GM21529 (cell line): ENCODE measurements at regions not wholly inside any gene's neighbourhood (a gene's known extent, or its start where the extent isn't known, plus 50 kb on each side); places are given as distances from the start of the nearest gene placed in this dataset.

ENCODE experiments used
- ATAC-seq: cut with Tn5 transposase; IDR thresholded peaks from one replicate; pipeline ENCODE4 v1.9.1; 2021; ENCODE audit not compliant: unreplicated experiment

DNA sequence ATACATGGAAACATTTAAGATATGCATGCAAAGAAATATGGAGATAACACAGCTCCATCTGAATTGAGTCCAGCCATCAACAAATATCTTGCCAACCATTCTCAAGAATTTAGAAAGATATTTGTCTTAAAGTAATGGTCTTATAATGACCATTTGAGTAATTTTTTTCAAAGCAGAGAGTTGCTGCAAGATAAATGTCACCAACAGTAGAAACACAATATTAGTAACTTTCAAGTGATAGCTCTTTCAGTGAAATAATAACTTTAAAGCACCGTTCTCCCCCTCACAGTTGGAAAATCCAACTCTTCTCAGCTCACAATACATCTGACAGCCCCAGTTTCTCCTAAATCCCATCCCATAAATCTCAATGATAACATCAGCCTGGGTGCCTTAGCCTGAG lies 481.0 kb upstream of the ADAMTS5 start:
- no peak for ATAC-seq

- no peak for ATAC-seq
Measured at GRCh38 chr21:27429710-27430341, 462.9 kb upstream of the ADAMTS5 start.

- no peak for ATAC-seq
Measured at GRCh38 chr21:27426196-27426595, 459.3 kb upstream of the ADAMTS5 start.

DNA sequence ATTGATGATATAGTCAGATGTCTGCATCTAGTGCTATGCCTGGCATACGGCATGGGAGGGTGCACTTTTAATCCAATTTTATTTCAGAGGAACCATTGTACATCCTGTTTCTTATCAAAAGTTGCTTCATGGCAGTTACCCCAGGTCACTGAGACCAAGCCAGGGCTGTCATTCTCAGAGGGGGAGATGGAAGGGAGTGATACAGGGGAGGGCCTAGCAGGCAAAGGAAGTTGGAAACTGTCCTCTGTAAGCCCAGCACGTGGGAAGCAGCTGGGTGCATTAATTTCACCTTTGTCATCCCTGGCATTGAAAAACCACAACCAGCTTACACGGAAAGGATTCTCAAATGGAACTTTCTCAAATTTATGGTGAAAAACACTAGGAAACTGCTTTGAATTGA lies 458.7 kb upstream of the ADAMTS5 start:
- no peak for ATAC-seq

GRCh38 chr21:27425172-27425571 lies 458.3 kb upstream of the ADAMTS5 start:
- ATAC-seq, result no peak

DNA sequence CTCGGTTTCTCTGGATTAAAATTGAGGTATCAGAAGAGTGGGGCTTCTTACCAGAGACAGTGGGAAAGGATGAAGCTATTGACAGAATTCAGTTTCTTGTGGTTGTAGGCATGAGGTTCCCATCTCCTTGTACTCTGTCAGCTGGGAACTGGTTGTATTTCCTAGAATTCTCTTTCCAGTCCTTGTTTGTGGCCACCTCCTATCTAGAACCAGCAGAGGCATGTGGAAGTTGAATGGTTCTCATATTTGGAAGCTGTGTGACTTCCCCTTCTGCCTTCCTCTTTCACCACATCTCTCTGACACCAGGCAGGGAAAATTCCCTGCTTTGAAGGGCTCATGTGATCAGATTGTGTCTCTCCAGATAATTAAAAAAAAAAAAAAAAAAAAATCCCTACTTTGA lies 457.7 kb upstream of the ADAMTS5 start:
- no peak for ATAC-seq

GRCh38 chr21:27423906-27424595 lies 457.2 kb upstream of the ADAMTS5 start:
- ATAC-seq, result no peak

DNA sequence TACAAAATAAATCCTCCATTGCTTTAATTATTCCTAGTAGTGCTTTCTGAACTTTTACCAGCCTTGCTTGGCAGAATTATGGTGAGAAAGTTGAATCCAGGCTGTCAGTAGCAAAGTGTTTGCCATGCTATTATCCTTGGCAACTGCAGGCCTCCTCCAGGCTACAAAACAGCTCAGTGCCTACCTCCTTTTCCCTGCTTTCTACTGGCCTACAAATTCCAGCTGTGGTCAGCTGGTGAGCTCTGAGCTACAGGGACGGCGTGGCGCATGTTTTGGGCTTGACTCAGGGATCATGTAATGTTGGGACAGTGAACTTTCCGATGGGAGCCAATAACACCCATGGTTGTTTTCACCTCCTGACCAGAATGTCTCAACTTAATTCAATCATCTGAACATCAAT lies 456.1 kb upstream of the ADAMTS5 start:
- ATAC-seq, result no peak

DNA sequence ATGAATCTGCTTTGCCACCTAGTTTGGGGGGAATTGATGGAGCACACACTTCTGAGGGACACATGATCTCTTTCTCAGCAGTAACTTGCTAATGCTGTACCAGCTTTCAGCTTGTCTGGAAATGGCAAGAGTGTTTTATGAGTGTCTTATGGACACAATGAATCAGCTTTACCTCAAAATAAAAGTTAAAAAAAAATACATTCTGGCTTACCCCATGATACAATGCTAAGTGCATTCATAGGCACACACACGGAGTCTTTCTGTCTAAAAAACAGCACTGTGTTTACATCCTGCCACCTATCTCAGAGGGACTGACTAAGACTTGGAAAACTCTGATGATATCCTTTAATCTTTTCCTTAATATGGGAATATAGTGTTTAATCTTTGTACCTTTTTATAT lies 455.5 kb upstream of the ADAMTS5 start:
- no peak for ATAC-seq

DNA sequence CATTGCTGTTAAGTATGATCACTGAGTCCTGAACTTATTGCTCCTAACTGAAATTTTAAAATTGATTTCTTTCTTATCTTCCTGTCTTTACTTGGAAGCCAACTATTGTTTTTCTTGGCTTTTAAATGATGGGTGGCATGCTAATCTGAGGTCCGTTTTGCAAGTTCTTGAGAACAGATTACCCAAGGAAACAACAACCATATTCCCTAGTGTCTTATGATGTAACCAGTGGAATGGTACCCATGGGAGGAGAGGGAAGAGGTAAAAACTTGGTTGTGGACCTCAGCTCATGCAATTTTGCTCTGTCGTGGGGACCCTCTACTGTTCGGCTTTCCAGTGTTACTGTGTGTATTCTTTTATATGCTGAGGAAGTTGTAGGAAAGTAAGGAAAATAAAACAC lies 454.8 kb upstream of the ADAMTS5 start:
- no peak for ATAC-seq

GRCh38 chr21:27419153-27419552 lies 452.3 kb upstream of the ADAMTS5 start:
- ATAC-seq, result no peak

- no peak for ATAC-seq
Measured at GRCh38 chr21:27418346-27418745, 451.5 kb upstream of the ADAMTS5 start.

DNA sequence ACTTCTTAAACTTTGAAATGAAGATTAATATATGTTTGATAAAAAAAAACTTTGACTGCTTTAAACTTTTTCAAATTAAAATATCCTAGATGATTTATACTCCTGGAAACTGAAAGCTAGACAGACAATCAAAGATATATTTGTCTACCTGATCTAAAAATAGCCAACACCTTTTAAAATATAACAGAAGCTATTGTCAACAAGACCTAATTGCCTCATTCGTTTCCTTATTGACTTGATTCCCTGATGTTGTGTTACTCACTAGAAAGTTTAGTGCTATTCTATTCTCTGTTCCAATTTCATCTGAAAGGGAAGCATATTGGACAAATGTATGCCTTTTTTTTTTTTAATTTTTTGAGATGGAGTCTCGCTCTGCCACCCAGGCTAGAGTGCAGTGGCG lies 445.6 kb upstream of the ADAMTS5 start:
- no peak for ATAC-seq

DNA sequence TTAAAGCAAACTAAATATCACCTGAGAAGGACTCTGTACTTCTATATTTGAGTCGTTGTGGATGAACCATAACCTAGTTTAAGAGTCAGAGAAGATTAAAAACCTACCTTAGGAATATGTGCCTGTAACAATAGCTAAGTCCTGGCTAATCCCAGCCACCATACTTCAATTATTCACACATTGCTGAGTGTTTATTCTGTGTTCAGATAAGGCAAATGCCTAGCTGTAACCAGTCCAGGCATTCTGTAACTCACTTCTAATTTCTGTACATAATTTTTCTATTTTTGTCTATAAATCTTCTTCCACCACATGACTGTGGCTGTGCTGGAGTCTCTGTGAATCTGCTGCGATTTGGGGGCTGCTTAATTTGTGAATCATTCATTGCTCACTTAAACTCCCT lies 441.9 kb upstream of the ADAMTS5 start:
- no peak for ATAC-seq

DNA sequence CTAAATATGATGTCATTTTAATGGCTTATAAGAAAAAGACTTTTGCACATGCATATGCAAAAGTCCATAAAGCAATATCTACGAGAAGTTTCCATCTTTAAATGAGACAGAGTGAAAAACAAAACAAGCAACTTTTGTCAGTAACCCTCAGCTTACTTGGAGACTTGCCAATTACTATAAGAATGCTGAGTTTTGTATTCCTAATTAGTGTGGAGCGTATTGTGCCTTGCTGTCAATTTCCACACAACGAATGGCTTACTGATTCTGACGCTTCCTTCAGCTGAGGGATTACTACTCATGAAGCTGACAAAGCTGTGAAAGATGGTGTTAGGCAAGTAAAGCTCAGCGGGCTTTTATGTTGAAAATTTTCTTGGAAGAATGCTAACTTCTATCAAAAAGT lies 440.4 kb upstream of the ADAMTS5 start:
- no peak for ATAC-seq

GRCh38 chr21:27406300-27407009 lies 439.6 kb upstream of the ADAMTS5 start:
- no peak for ATAC-seq

DNA sequence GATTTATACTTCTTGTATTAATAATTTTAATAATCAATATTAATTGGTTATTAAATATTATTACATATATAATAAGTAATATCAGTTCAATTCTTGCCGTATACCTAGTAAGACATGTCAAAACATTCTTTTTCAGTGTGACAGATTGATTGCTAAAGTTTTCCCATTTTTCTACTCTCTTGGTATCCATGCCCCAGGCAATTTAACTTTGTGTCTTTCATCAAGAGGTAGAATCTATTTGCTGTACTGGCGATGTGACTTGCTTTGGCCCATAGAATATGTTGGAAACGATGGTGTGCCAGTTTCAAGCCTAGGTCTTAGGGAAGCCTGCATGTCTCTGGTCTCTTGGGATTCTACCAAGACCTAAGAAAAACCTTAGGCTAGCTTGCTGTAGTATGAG lies 436.1 kb upstream of the ADAMTS5 start:
- no peak for ATAC-seq

DNA sequence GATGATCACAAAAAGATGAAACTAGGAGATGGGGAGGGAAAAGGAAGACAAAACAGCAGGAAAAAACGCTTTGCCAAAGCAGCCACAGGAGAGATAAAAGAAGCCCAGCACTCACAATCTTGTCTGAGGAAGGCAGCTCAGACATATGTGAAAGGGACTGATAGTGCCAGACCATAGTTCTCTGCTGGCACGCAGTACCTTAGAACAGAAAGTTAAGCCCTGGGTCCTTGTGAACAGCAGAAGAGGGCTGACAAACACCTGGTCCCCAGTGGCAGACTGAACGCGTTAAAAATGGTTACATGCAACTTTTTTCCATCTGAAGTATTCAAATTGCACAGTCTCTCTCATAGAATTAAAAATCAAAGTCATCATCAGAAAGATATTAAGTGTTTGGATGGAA lies 433.2 kb upstream of the ADAMTS5 start:
- no peak for ATAC-seq

DNA sequence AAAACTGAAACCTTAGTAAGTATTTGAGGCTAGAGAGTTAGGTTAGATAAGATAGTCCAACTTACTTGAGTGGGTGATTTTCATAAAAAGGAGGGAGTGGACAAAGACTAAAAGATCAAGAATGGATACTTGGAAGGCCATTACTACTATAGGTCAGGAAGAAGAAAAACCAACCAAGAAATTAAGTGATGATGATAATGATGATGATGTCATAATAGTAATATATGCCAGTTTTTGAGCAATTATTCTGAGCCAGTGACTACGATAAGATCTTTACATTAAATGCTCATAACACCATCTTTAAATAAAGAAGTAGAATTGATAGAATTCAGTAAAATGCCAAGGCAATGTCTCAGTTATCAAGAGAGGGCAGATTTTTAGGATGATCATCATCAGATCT lies 430.7 kb upstream of the ADAMTS5 start:
- ATAC-seq, result no peak

DNA sequence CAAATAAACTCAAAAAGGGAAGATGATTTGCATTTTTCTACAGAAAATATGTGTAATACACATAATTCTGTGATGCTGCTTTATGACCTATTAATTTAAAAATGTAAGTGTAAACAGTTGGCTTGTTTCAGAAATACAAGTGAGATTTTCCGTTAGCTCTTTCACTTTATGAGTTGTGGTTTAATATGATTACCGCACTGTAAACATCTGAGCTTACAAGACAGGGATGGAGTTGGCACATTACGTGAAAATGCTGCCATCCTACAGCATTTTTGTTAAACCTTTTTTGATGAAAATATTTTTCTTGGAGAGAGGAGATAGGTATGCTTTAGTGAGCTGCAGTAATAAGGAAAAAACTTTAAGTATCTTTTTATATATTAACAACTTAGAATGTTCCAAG lies 426.8 kb upstream of the ADAMTS5 start:
- no peak for ATAC-seq

GRCh38 chr21:27391990-27392389 lies 425.1 kb upstream of the ADAMTS5 start:
- ATAC-seq, result no peak

- no peak for ATAC-seq
Measured at GRCh38 chr21:27390384-27390783, 423.5 kb upstream of the ADAMTS5 start.
